HG03159 (cell line): ENCODE measurements at regions not wholly inside any gene's neighbourhood (a gene's known extent, or its start where the extent isn't known, plus 50 kb on each side); places are given as distances from the start of the nearest gene placed in this dataset.
"Not testable (repeated sequence)": the region's sequence is repeated elsewhere in the genome, so short reads cannot be mapped to it uniquely, and the experiment has no call there.

ENCODE experiments used
- ATAC-seq: cut with Tn5 transposase; IDR thresholded peaks from one replicate; pipeline ENCODE4 v1.9.1; 2021; ENCODE audit warnings: mild to moderate bottlenecking, moderate library complexity; ENCODE audit not compliant: unreplicated experiment

DNA sequence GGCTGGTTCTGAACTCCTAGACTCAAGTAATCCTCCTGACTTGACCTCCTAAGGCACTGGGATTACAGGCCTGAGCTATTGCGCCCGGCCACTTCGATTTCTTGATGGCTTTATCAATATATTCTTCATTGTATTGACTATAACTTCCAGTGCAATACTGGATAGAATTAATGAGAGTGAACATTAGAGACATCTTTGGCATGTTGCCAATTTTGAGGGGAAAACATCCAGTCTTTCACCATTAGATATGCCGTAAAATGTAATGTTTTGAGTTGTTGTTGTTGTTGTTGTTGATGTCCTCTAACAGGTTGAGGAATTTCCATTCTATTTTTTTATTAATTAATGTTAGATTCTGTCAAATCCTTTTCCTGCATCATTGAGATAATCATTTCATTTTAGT, 578.9 kb downstream of the ZWINT start:
- ATAC-seq, result no peak

DNA sequence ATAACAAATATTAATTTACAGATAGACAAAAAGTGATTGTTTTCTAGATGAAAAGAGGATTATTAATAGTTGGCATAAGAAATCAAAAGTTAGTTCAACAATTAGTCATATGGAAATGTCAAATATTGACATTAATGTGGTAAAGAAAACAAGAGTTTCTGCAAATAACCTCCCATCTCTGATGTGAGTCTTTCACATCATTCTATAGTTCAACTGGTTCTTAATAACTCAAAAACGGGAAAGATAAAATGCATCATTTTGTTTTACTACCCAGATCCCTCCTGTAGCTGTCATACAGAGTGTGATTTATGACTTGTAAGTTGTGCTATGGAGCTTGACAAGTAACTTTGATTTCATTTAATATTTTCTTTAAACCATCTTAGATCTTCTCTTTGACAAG, 594.8 kb downstream of the ZWINT start:
- ATAC-seq, result no peak

DNA sequence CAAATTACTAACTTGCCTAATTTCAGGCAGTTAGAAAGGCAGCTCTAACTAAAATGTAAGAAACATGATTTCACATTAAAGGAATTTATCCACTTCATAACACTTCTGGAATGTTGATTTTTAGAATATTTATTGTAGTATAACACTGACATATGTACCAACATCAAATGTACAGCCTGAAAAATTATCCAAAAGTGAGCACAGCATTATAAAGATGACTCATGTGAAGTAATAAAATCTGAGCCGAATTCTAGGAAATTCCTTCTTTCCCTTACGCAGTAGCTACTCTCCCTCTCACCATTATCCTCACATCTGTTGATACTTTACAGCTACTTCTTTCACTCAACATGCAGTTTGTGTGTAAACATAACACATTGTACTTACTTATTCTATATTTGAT, 610.6 kb downstream of the ZWINT start:
- no peak for ATAC-seq

DNA sequence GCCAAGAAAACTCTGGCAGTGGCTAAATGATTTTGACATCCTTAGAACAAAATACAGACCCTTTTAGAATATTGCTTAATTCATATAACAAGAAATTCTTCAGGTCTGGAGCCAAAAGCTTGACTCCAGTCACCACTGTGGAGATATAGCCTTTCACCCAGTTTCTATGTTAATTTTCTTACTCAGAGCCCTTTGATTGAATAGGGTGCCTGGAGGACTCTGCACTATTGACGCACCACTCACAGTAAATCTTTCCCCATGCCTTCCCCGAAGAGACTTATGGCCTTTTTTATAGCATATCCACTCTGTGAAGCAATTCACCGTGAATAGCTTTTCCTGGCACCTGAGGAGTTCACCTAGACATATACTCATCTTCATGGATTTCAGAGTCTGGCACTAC, 613.8 kb downstream of the ZWINT start:
- no peak for ATAC-seq

DNA sequence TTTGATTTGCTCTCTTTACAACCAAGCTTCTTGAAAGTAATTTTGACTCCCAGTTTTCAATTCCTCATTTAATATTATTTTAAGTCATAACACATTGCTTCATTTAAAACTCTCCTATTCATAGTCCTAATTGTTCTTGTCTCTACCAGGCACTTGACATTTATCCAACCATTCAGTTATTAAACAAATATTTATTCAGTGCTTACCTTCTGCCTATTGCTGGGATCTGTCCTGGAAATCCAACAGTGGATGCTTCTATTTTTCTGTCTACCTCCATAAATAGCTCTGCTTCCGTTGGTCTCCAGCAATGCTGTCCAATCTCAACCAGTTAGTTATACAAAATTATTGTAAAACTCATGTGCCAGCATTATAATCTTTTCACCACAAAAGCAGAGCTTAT, 615.1 kb downstream of the ZWINT start:
- ATAC-seq, result no peak

DNA sequence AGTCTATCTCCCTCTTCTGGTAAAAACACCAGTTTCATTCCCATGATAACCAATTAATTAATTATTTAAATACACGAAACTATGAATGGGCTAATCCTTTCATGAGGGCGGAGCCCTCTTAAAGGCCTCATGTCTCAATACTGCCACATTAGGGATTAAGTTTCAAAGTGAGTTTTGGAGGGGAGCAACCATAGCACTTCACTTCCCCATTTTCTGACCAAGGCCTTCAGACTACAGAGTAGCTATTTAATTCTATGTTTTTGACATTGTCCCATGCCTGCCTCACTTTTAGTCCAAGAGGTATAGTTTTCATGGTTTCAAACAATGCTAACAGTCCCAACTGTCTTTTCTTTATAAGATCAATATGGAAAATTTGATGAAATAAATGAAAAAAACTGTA, 618.6 kb downstream of the ZWINT start:
- no peak for ATAC-seq

DNA sequence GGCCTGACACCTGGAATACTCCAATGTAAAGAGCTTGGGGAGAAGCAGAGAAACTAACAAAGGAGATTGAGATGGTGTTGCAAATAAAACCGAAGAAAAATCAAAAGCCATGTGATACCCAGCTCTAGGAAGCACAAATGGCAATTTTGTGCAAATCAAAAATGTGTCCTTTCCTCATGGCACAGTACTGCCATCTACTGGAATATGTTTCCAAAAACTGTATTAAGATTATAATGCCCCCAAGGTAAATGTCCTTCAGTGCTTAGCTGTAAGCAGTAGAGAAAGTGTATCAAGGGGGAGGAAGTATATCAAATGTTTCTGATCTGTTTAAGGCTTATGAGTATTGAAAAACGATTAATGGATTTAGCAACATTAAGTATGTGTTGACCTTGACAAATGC, 620.3 kb downstream of the ZWINT start:
- peak; percentile 74 for ATAC-seq

DNA sequence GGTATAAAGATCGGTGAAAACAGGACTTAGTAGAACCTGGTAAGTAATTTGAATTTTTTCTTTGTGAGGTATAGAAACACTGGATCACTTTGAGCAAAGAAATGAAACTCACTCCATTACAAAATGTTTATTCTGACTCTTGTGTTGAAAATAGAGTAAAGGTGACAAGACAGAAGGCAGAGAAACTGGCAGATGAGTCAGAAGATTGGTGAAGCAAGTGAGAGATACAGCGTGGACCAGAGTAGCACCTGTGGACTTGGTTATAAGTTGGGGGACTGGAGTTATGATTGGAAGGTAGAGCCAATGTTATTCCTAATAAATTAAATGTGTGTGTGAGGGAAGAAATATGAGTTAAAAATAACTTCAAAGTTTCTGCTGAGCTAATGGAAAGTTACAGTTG, 620.9 kb downstream of the ZWINT start:
- ATAC-seq, result no peak

DNA sequence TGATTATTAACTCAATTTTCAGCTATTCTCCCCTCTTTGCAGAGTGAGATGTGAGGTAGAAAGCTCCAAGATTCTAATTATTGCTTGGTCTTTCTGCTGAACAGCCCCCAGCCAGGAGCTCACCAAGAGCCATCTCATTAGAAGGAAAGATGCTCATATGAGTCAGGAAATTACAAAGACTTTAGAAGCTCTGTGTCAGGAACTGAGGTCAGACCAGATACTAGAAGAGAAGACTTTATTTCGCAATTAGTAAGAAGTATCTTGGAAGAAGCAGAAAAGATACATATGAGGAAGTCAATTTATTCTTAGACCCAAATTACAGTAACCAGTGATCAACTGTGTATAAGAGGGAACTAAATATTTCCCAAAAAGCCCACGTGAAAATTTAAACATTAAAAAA, 626.9 kb downstream of the ZWINT start:
- no peak for ATAC-seq

DNA sequence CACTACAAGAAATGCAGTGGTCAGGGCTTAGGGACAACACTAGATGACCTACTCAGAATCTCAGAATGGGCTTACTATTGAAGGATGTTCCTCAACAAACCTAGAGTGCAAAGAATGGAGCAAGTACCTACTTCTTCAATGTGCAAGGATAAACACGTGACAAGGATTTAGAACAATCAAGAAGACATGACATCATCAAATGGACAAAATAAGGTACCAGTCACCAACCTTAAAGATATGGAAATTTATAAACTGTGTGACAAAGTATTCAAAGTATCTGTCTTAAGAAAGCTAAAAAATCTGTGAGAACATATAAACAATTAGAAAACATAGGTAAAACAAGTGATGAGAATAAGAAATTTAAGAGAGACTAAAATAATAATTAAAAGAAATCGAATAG, 656.1 kb downstream of the ZWINT start:
- ATAC-seq, result no peak

DNA sequence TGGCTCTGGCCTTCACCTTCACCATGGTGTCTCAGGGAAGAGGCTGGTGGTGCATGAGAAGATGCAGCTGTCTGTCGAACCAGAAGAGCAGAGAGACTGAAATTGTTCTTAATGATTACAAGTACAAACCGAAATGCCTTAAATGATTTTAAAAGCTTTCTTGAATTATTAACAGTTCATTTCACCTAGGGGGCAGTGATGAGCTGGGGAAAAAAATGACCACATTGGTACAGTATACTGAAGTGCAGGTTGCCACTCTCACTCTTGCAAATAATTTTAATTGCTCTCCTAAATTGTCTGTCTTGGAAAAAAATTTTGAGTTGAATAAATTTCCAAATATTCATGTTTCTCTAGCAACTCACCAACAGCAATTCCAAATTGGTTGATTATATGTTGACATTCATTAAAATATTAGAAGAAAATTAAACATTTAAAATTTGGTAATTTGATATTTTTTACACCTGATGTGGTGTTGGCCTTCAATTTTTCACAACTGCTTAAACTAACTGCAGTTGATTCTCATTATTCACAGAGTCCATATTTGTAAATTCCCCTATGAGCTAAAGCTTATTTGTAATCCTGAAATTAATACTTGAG, 692.6 kb downstream of the ZWINT start:
- no peak for ATAC-seq

DNA sequence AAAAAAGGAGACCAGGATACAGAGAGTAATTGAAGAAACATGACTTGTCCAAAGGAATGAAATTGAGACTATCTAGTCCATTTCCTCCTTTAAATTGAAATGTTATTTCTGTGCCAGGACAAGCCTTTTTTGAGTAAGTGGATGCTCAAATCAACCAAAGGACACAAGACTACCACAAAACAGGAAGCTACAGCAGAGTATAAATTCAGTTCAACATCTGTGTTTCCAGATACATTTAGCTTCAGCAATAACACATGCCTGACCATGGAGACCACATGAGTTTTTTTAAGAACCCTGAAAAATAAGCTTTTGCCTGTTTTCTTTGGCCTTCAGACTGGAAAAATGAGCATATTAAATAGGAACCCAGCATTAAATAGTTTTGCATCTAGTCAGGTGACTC, 707.5 kb downstream of the ZWINT start:
- no peak for ATAC-seq

DNA sequence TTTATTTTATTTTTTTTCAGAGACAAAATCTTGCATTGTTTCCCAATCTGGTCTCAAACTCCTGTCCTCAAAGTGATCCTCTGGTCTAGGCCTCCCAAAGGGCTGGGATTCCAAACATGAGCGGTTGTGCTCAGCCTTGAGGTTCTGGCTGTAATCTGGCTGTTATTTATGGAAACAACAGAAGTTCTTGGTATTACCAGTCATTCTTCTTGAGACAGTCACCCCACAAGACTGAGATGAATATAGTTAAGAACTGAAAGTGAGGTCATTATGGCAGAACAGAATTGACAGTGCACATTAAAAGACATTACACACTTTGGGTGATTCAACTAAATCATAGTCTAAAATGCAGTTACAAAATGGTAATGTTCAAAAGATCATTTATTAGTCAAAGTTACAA, 719.5 kb downstream of the ZWINT start:
- ATAC-seq, result peak; percentile 46

DNA sequence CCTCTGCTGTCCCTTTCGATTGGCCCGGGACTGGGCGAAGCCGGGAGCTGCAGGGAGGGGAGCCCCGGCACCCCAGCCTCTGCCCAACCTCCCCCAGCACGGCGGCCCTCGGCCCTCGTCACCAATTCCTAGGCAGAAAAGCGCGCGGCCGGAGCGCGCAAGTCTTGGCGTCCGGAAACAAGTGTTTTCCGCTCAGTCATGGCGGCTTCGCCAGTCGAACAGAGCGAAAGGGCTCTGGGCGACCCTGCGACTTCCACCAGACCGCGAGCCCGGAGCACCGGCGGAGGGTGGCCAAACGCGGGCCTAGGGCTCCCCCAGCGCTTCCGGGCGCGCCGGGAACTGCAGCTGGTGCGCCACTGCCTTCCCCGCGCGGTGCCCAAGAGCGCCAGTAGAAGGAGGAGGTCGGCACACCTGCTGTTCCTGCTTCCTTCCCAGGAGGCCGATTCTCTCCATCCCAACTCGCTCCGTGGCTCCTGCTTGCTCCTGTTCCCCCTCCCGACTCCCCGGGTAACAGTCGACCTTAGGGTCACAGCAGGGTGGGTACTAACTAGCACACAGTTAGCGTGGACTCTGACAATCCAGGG, 729.9 kb downstream of the ZWINT start:
- ATAC-seq, result peak; percentile 94

DNA sequence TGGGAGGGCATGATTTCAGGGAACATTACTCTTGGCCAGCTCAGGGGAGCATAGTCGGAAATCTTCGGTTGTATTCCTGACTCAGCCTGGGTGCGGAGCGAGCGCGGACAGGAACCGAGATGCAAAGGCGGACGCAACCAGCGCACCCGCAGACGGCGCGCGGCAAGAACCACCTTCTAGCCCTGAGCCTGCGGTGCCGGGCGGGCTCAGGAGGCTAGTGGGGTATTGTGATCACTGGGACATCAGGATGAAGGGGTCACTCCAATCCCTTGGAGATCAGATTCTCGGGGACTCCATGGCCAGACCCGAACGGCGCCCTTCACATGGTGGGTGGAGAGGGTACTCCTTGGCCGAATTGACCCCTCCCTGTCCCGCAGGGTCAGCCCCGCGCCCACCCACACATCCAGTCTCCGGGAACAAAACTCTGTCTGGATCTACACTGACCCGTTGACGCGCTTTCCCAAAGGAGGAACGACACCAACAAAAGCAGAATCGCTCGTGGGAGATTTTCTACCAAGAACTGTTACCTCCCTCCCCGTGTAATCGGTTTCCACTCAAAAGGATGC, 730.5 kb downstream of the ZWINT start:
- no peak for ATAC-seq

DNA sequence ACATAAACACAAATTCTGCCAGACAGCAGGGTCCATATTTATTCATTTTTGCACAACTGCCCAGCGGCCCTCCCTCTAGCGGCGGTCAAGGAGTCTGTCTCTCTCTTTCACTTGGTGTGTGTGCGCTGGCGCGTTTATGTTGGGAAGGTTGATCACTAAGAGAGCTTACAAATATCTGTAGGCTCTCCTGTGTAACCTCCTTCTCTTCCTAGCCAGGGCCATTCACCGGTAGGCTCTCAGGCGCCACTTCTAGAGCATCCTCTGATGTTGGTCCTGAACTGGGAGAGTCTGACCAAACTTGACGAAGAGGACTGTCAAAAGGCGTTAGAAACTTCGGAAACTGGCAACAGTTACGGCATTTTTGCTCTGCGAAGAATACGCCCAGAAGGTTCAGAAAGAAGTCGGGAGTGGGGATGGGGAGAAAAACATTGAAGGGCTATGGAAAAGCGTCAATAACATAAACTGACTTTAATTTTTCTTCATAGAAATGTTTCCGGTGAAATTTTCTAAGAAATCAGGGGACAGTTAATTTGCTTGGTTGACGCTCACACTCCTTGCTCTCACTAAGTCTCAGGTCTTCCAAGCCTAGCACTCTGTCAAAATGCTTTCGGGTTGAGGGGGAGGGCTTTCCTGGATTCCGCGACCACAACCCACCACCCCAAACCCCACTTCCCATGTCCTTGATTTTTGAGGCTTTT, 731.1 kb downstream of the ZWINT start:
- no peak for ATAC-seq

DNA sequence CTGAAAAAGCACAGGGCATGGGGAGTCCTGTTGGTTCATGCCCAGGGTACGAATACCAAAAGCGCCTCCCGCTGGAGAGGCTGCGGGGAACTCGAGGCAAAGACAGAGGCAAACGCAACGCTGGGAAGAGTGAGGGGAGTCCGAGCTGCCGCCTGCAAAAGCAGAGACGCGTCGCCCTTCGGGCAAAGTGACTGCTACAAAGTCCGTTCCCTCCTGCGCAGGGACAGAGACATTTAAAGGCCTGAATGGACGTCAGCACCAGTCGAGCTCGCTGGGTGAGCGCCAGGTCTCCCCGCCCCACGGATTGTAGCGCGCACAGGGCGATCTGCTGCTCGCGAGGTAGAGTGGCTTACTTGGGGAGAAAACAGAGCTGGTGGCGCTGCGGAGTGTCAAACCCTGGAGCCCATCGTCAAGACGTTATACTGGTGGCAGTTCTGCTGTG, 732.8 kb downstream of the ZWINT start:
- no peak for ATAC-seq

DNA sequence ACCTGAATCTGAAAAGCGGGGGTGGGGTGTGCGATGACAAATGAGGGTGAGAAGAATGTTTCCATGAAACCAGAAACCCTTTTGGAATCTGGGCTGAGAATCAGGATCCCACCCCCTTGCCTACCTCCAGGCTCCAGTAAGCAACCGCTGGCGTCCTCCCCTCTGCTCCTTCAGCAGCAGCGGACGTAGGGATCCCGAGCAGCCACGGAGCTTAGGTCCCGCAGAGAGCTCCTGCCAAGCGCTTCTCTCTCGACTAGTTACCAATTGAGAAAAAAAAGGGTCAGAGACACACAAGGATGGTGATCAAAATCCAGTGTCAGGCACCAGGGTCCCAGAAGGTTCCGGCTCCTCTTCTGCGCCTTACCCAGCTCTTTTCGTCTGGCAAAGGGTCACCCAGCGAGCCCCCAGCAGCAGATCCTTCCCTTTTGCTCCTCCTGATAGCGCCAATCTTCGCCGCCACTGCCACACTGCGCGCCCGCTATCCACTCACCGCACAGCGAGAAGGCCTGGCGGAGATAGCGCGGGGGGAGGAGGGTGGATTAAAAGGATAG, 733.5 kb downstream of the ZWINT start:
- ATAC-seq, result no peak

DNA sequence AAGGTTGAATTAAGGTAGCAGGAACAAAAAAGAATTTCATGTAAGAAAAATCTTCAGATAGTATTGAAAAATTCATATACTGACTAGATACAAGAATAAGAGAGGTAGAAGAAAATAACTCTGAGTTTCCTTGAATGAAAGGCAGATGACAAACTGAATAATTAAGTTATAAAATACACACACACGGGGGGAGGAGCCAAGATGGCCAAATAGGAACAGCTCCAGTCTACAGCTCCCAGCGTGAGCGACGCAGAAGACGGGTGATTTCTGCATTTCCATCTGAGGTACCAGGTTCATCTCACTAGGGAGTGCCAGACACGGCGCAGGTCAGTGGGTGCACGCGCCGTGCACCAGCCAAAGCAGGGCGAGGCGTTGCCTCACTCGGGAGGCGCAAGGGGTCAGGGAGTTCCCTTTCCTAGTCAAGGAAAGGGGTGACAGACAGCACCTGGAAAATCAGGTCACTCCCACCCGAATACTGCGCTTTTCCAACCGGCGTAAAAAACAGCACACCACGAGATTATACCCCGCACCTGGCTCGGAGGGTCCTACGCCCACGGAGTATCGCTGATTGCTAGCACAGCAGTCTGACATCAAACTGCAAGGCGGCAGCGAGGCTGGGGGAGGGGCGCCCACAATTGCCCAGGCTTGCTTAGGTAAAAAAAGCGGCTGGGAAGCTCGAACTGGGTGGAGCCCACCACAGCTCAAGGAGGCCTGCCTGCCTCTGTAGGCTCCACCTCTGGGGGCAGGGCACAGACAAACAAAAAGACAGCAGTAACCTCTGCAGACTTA, 759.2 kb downstream of the ZWINT start:
- ATAC-seq, result not testable (repeated sequence)

DNA sequence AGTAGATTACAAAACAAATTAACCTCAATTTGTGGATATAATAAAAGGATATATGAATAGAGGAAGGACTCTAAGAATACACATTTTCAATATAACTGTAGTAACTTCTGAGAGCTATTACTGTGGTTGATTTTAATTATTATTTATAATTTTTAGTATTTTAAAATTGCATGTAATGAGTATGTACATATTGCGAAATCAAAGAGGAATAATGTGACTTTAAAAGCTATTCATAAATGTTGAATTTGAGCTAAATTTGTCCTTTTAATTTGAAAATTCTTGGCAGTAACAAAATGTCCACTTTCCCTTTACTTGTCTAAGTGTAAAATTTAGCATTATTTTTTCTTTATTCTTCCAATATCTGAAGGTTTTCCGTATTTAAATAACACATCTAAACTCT, 750.6 kb upstream of the PCDH15 start:
- ATAC-seq, result no peak

DNA sequence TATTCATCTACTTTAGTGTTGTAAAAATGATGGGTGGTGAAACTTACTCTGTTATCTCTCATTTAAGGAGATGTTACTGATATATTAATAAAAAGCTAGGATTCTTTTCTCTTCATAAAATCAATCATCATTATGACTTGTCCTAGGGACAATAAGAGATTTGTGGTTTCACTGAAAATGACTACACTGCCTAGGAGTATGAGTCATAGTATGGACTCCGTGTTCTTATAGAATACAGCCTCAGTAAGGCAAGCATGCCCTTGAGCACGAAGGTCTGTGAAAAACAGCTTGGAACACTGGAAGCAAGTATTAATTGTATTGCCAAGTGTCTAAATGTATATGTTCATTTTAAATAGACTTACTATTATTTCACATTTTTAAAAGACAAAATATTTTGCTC, 749.2 kb upstream of the PCDH15 start:
- no peak for ATAC-seq
